Ovary (tissue), 7 donors: ENCODE measurements at regions not wholly inside any gene's neighbourhood (a gene's known extent, or its start where the extent isn't known, plus 50 kb on each side); places are given as distances from the start of the nearest gene placed in this dataset.

Experiments used
- DNase-seq, 5 donors: peaks; one replicate each; pipeline ENCODE4 v3.0.0-alpha.2; 2019 to 2020
- H3K27ac ChIP-seq, 2 donors: fragments of 200-600 bp; one replicate each; pipeline versions ENCODE4 v1.5.1 to v1.8.0; 2019 to 2022
- H3K27me3 ChIP-seq: fragments of 200-600 bp; one replicate; pipeline ENCODE4 v1.8.0; 2022
- H3K36me3 ChIP-seq: fragments of 200-600 bp; sonication (generic); one replicate; pipeline ENCODE4 v1.5.1; 2019
- H3K4me1 ChIP-seq: one replicate; pipeline ENCODE4 v1.8.1; 2013; ENCODE audit warnings: mild to moderate bottlenecking, moderate library complexity; ENCODE audit not compliant: insufficient read depth
- H3K4me3 ChIP-seq: fragments of 200-600 bp; sonication (generic); one replicate; pipeline ENCODE4 v1.5.1; 2017
- H3K9me3 ChIP-seq, 2 donors: fragments of 200-600 bp in 1 of 2; sonication (generic) in 1 of 2; one replicate each; pipeline versions ENCODE4 v1.5.1 to v1.8.1; 2013 to 2019; ENCODE audit warnings: mild to moderate bottlenecking in 1 of 2, moderate library complexity in 1 of 2
- EP300 ChIP-seq: sonication (generic); formaldehyde crosslinking; IDR thresholded peaks from one replicate; pipeline ENCODE4 v1.6.1; 2017; ENCODE audit warnings: antibody characterized with exemption
- POLR2A ChIP-seq: fragments of 450-650 bp; IDR thresholded peaks from one replicate; pipeline ENCODE4 v1.6.1; 2017; ENCODE audit warnings: antibody characterized with exemption, mild to moderate bottlenecking, moderate library complexity
- WGBS, 3 donors: extraction: QIAGEN DNeasy Blood & Tissue Kit in 1 of 3; methylation state at CpG; one replicate each; pipeline versions ENCODE4 v1.1.5 to v1.1.7; 2013 to 2017; 5-methylcytosine and 5-hydroxymethylcytosine counted together
- intact Hi-C, 4 donors: fragments of 100-400 bp; cut with DNase I; formaldehyde crosslinking; loops; one replicate each; pipeline versions ENCODE4 v1.11.0 to v1.15.1; 2022 to 2023
- TF ChIP-seq, protein P1 (sequence below), 3 donors: fragments of 450-650 bp in 2 of 3; fragments of 200-600 bp in 1 of 3; IDR thresholded peaks; one replicate each; pipeline versions ENCODE4 v1.5.1 to v1.8.0; 2016 to 2022; ENCODE audit warnings: antibody characterized with exemption in 3 of 3, mild to moderate bottlenecking in 1 of 3
- donor health status: DM: no; HTN: no; CAD: no; lungs with moderate emphysema.
- donor health status: DM: no; HTN: no; CAD: no.
- donor health status: Bipolar disorder and iron deficiency.
- donor health status: DM: no; HTN: no; CAD: no.
- donor health status: DM: yes; HTN: yes; CAD: no.

DNA sequence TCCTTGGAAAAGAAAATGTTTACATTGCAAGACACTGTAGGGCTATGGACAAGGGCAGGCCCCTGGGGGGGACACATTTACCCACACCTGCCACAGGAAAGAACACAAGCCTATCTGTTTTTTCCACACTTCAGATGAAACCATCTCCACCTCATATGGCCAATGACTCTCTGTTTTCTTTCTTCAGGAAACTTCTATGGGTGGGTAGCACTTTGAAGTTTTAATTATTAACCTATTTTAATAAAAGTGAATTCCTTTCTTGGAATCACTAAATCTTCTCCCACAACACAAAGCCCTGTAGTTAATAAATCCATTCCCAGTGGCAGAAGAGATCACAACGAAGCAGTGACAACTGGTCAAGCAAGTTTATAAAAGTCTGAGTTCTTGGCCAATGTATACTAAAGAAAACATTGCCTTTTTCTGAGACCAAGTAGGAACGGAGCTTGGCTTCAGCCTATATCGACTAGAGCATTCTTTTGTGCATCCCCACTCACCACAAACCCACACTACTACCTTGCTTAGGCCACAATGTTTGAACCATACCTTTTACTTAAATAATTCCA is 125.1 kb upstream of the CARMIL1 start:
- Histone ChIP-seq H3K36me3 (no peaks in the 10 kb centered on the region), H3K4me1 (peaks cover 2% of the 10 kb centered on the region), H3K9me3 (no peaks in the 10 kb centered on the region), H3K27me3 (no peaks in the 10 kb centered on the region), H3K27ac (no peak overlapping the region), H3K4me3 (no peak overlapping the region)
- TF ChIP-seq POLR2A = no peak
- TF ChIP-seq EP300 = no peak
- TF ChIP-seq, protein P1, sequence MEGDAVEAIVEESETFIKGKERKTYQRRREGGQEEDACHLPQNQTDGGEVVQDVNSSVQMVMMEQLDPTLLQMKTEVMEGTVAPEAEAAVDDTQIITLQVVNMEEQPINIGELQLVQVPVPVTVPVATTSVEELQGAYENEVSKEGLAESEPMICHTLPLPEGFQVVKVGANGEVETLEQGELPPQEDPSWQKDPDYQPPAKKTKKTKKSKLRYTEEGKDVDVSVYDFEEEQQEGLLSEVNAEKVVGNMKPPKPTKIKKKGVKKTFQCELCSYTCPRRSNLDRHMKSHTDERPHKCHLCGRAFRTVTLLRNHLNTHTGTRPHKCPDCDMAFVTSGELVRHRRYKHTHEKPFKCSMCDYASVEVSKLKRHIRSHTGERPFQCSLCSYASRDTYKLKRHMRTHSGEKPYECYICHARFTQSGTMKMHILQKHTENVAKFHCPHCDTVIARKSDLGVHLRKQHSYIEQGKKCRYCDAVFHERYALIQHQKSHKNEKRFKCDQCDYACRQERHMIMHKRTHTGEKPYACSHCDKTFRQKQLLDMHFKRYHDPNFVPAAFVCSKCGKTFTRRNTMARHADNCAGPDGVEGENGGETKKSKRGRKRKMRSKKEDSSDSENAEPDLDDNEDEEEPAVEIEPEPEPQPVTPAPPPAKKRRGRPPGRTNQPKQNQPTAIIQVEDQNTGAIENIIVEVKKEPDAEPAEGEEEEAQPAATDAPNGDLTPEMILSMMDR (IDR thresholded peaks at IDR 0.05) = no peak
- DNase-seq = no peak
- intact Hi-C loops = no loop called here
- WGBS, 3 donors = 82 to 91% (median 83%) methylated on average over 3 of the region's 3 CpGs

DNA sequence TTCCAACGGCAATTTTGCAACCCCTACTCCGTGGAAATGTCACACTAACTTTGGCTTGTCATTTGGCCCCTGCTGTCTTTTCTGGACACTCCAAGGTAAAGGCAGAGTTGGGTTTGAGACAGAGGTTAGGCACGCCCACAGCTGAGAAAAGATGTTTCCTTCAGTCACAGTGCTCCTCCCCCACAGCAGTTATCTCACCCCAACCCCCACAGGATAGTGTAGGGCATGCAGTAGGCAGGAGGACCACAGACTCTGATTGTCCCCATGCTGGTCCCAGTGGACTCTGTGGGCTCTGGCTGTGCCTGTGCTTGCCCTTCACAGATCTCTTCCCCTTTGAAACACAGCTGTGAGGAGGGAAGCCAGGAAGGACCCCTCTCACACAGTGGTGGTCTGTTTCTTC is 124.0 kb upstream of the CARMIL1 start:
- Histone ChIP-seq H3K27ac (no peak overlapping the region), H3K4me1 (no peaks in the 10 kb centered on the region), H3K4me3 (no peak overlapping the region), H3K36me3 (no peaks in the 10 kb centered on the region), H3K27me3 (no peaks in the 10 kb centered on the region), H3K9me3 (no peaks in the 10 kb centered on the region)
- TF ChIP-seq, protein P1 (IDR thresholded peaks at IDR 0.05) = no peak
- TF ChIP-seq EP300 (no peak), POLR2A (no peak)
- intact Hi-C loops = no loop called here
- 73 to 87% (median 87%) methylated on average over 3 of the region's 3 CpGs for WGBS, 3 donors
- no peak for DNase-seq

DNA sequence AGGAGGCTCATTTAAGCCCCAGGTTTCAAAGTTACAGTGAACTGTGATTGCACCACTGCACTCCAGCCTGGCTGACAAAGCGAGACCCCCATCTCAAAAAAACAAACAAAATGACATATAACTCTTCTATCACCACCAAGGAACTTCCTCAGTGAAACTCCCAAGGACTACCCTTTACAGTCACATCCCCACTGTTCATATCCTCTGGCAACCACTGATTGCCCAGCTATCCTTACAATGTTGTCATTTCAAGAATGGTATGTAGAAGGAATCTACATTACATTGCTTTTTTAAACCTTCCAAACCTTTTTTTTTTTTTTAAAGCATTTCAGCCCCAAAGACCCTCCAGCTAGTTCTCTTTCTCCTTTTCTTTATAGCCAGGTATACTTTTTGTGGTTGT is 123.1 kb upstream of the CARMIL1 start:
- Histone ChIP-seq H3K9me3 (no peaks in the 10 kb centered on the region), H3K4me3 (no peak overlapping the region), H3K36me3 (no peaks in the 10 kb centered on the region), H3K4me1 (no peaks in the 10 kb centered on the region), H3K27me3 (no peaks in the 10 kb centered on the region), H3K27ac (no peak overlapping the region)
- intact Hi-C loops = no loop called here
- no peak for TF ChIP-seq EP300
- no peak for TF ChIP-seq POLR2A
- TF ChIP-seq, protein P1 (IDR thresholded peaks at IDR 0.05) = no peak
- 76 to 90% (median 88%) methylated on average over 1 of the region's 1 CpG for WGBS, 3 donors
- DNase-seq = no peak

DNA sequence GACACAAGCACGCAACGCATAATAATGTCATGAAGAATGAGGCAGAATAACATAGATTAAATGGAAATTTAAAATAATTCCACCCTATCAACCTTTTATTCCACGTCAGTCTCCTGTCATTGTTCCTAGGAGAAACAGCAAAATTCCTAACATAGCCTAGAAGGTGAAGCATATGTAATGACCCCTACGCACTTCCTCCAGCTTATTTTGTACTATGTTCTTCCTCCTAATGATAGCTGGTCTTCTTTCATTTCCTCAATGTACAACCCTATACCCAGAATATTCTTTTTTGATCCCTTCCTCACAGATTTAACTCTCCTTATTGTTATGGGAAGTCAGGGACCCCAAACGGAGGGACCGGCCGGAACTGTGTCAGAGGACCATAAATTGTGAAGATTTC is 122.0 kb upstream of the CARMIL1 start:
- H3K27me3 ChIP-seq = no peaks in the 10 kb centered on the region
- TF ChIP-seq, protein P1 (IDR thresholded peaks at IDR 0.05) = no peak
- TF ChIP-seq EP300 = no peak
- no peak for TF ChIP-seq POLR2A
- H3K27ac ChIP-seq = no peak overlapping the region
- no peaks in the 10 kb centered on the region for H3K9me3 ChIP-seq
- intact Hi-C loops = no loop called here
- no peak overlapping the region for H3K4me3 ChIP-seq
- DNase-seq = no peak
- WGBS, 3 donors = 92% methylated on average over 7 of the region's 7 CpGs
- no peaks in the 10 kb centered on the region for H3K4me1 ChIP-seq
- H3K36me3 ChIP-seq = no peaks in the 10 kb centered on the region
